ENCODE measurements at regions not wholly inside any gene's neighbourhood (a gene's known extent, or its start where the extent isn't known, plus 50 kb on each side); places are given as distances from the start of the nearest gene placed in this dataset.

DNA sequence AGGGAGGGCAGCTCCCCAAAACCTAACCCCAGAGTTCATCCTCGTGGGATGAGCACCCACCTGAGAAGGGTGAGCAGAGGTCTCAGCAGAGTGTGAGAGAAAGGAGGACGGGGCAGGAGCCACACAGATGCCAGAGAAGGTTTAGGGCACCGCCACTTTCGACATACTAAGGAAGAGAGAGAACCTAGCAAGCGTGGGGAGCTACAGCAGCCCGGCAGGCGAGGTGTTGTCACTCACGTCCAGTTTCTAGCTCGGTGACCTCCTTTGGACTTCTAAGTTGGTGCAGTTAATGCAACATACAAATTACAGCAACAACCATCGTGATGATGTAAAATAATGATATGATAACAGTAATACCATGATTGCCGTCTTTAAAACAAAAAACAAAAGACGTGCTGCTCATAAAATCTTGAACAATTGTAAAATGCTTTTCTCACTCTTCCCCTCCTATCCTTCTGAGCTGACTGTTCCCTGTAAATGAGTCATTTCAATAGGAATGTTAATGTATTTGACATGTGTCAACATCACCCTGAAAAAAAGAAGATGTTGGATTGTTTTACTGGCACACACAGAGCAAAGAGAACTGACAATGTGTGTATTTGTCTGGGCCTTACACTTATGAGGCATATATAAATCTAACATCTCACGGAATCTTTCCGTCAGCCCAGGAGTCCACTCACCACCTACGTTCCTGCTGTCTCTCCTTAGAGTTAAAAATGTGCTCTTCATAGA is 158.2 kb upstream of the MAF start:
- H3K9me3 Mint-ChIP-seq (ENCODE audit: unreplicated experiment), result no peaks in the 10 kb centered on the region
- TF ChIP-seq, protein P1, sequence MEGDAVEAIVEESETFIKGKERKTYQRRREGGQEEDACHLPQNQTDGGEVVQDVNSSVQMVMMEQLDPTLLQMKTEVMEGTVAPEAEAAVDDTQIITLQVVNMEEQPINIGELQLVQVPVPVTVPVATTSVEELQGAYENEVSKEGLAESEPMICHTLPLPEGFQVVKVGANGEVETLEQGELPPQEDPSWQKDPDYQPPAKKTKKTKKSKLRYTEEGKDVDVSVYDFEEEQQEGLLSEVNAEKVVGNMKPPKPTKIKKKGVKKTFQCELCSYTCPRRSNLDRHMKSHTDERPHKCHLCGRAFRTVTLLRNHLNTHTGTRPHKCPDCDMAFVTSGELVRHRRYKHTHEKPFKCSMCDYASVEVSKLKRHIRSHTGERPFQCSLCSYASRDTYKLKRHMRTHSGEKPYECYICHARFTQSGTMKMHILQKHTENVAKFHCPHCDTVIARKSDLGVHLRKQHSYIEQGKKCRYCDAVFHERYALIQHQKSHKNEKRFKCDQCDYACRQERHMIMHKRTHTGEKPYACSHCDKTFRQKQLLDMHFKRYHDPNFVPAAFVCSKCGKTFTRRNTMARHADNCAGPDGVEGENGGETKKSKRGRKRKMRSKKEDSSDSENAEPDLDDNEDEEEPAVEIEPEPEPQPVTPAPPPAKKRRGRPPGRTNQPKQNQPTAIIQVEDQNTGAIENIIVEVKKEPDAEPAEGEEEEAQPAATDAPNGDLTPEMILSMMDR (IDR thresholded peaks at IDR 0.05; ENCODE audit: partially characterized antibody, unreplicated experiment), result no peak
- no peak overlapping the region for H3K4me3 Mint-ChIP-seq (ENCODE audit: unreplicated experiment)
- no peak for DNase-seq
- H3K27ac Mint-ChIP-seq (ENCODE audit: unreplicated experiment), result no peak overlapping the region
- H3K4me1 Mint-ChIP-seq (ENCODE audit: low read depth, unreplicated experiment), result no peaks in the 10 kb centered on the region
- H3K36me3 Mint-ChIP-seq (ENCODE audit: unreplicated experiment), result no peaks in the 10 kb centered on the region
- peaks cover 1% of the 10 kb centered on the region for H3K27me3 Mint-ChIP-seq (ENCODE audit: unreplicated experiment)

DNA sequence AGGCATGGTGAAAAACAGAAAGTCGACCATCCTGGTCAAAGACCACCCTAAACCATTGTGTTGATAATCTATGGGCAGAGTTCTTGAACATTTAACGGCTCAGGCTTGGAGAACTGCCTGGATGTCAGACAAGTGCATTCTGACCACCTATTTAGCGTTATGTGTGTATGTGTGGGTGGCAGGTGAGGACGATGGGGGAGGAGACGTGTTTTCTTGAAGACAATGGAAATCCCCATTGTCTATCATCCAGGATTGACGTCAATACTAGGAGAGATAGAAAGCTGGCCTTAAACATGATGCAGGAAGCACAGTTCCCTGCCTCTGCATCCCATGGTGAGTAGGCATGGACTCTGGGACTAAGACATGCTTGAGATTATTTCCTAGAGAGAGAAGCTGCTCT is 157.4 kb upstream of the MAF start:
- TF ChIP-seq, protein P1 (IDR thresholded peaks at IDR 0.05; ENCODE audit: partially characterized antibody, unreplicated experiment), result no peak
- peaks cover 1% of the 10 kb centered on the region for H3K27me3 Mint-ChIP-seq (ENCODE audit: unreplicated experiment)
- no peaks in the 10 kb centered on the region for H3K4me1 Mint-ChIP-seq (ENCODE audit: low read depth, unreplicated experiment)
- no peaks in the 10 kb centered on the region for H3K36me3 Mint-ChIP-seq (ENCODE audit: unreplicated experiment)
- no peak for DNase-seq
- no peak overlapping the region for H3K4me3 Mint-ChIP-seq (ENCODE audit: unreplicated experiment)
- H3K9me3 Mint-ChIP-seq (ENCODE audit: unreplicated experiment), result no peaks in the 10 kb centered on the region
- H3K27ac Mint-ChIP-seq (ENCODE audit: unreplicated experiment), result no peak overlapping the region

DNA sequence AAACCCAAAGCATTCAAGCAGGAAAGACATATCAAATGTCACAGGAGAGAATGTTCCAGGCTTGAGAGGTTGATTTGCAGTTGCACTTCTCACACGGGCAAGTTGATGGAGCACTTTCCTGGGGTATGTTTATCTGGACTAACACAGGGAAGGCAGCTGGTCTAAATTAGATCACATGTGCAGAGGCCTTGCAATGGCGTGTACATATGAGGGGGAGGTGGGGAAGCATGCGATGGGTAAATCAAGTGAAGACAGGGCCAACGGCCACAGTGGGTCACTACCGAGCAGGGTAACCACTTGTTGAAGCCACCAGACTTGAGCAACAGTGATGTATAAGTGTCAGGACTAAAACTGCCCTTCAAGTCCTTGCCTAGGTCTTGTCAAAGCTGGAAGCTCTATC is 156.6 kb upstream of the MAF start:
- no peak for DNase-seq
- peaks cover 1% of the 10 kb centered on the region for H3K27me3 Mint-ChIP-seq (ENCODE audit: unreplicated experiment)
- no peak overlapping the region for H3K27ac Mint-ChIP-seq (ENCODE audit: unreplicated experiment)
- H3K4me1 Mint-ChIP-seq (ENCODE audit: low read depth, unreplicated experiment), result no peaks in the 10 kb centered on the region
- no peak overlapping the region for H3K4me3 Mint-ChIP-seq (ENCODE audit: unreplicated experiment)
- H3K36me3 Mint-ChIP-seq (ENCODE audit: unreplicated experiment), result no peaks in the 10 kb centered on the region
- TF ChIP-seq, protein P1 (IDR thresholded peaks at IDR 0.05; ENCODE audit: partially characterized antibody, unreplicated experiment), result no peak
- H3K9me3 Mint-ChIP-seq (ENCODE audit: unreplicated experiment), result no peaks in the 10 kb centered on the region

DNA sequence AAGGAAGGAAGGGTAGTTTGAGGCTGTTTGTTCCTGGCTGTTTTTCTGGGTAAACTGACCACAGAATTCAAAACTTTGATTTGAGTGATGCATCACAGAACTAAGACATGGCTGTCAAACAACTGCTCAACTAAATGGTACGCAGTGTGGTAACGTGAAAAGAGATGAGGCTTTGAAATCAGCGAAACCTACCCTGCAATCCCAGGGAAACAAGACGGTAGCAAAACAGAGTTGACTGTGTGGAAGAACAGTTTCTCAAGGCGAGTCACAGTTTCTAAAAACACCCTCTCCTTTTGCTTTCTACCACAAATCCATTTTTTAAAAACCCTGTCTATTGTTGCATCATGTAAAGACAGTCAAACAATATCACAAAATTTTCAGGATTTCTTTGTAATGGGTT is 156.0 kb upstream of the MAF start:
- H3K4me1 Mint-ChIP-seq (ENCODE audit: low read depth, unreplicated experiment), result no peaks in the 10 kb centered on the region
- no peak for DNase-seq
- TF ChIP-seq, protein P1 (IDR thresholded peaks at IDR 0.05; ENCODE audit: partially characterized antibody, unreplicated experiment), result no peak
- H3K27ac Mint-ChIP-seq (ENCODE audit: unreplicated experiment), result no peak overlapping the region
- H3K27me3 Mint-ChIP-seq (ENCODE audit: unreplicated experiment), result peaks cover 1% of the 10 kb centered on the region
- H3K9me3 Mint-ChIP-seq (ENCODE audit: unreplicated experiment), result no peaks in the 10 kb centered on the region
- H3K4me3 Mint-ChIP-seq (ENCODE audit: unreplicated experiment), result no peak overlapping the region
- H3K36me3 Mint-ChIP-seq (ENCODE audit: unreplicated experiment), result no peaks in the 10 kb centered on the region

DNA sequence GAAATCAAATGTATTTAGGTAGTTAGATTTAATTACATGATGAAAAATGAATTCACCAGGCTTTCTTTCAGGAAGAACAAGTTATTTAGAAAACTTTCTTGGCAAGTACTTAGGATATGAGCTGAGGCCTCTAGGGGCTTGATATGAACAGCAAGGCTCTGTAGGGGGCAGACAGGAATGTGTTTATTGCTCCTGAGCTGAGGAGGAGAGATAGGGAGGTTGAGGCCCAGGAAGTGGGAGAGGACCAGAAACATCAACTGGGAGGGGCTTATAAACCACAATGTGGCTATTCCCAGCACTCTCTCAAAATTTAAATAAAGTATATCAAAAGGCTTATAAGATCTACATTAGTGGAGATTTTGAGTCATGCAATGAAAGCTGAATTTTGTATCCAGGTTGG is 154.0 kb upstream of the MAF start:
- H3K27me3 Mint-ChIP-seq (ENCODE audit: unreplicated experiment), result peaks cover 1% of the 10 kb centered on the region
- TF ChIP-seq, protein P1 (IDR thresholded peaks at IDR 0.05; ENCODE audit: partially characterized antibody, unreplicated experiment), result no peak
- no peaks in the 10 kb centered on the region for H3K4me1 Mint-ChIP-seq (ENCODE audit: low read depth, unreplicated experiment)
- no peaks in the 10 kb centered on the region for H3K9me3 Mint-ChIP-seq (ENCODE audit: unreplicated experiment)
- no peak for DNase-seq
- H3K36me3 Mint-ChIP-seq (ENCODE audit: unreplicated experiment), result no peaks in the 10 kb centered on the region
- H3K4me3 Mint-ChIP-seq (ENCODE audit: unreplicated experiment), result no peak overlapping the region
- no peak overlapping the region for H3K27ac Mint-ChIP-seq (ENCODE audit: unreplicated experiment)

All from glutamatergic neuron (in vitro differentiated cells).